HepG2 (cell line): ENCODE measurements at regions not wholly inside any gene's neighbourhood (a gene's known extent, or its start where the extent isn't known, plus 50 kb on each side); places are given as distances from the start of the nearest gene placed in this dataset.

Experiments
- ATAC-seq: fragments of 200-7000 bp; cut with Tn5 transposase; 3 replicates; pipeline ENCODE4 v1.9.1; 2020; ENCODE audit warnings: mild to moderate bottlenecking, moderate library complexity
- BruUV-seq: library from RNA; stranded (reverse); fragments of 400-500 nt; replicated peaks from 2 replicates; lab custom pipeline; 2021; lab: Mats Ljungman, UMichigan
- CTCF ChIA-PET: fragments of 300-600 bp; formaldehyde crosslinking; extraction: SDS; loops from one replicate; lab custom pipeline; 2021; ENCODE audit warnings: low total read pairs, inconsistent platforms, low intra/inter-chr PET ratio; lab: Yijun Ruan, JAX
- POLR2A ChIA-PET: fragments of 350-600 bp; sonication (Branson Sonifier 250); formaldehyde crosslinking; loops from one replicate; lab custom pipeline; 2020; ENCODE audit warnings: antibody characterized with exemption, inconsistent platforms; lab: Yijun Ruan, JAX
- DNase-seq: peaks from one replicate; pipeline ENCODE4 v3.0.0-alpha.2; 2015; ENCODE audit warnings: low spot score
- FAIRE-seq: peaks from 3 replicates; lab custom pipeline; 2011; peaks lifted over from hg19 to GRCh38; lab: Jason Lieb, UNC
- H2AFZ ChIP-seq: one replicate; pipeline ENCODE4 v1.6.1; 2011; ENCODE audit warnings: low read length, inconsistent platforms
- H3K27ac ChIP-seq: fragments of 300-600 bp; 3 replicates; pipeline ENCODE4 v1.8.0; 2011; ENCODE audit warnings: mixed run types, mild to moderate bottlenecking, mixed read lengths, low read length, inconsistent platforms; ENCODE audit not compliant: insufficient read depth; ENCODE audit errors: extremely low read length
- H3K27me3 ChIP-seq, 2 experiments: fragments of 200-600 bp in 1 of 2; 2 replicates in 1 of 2; 3 replicates in 1 of 2; pipeline versions ENCODE4 v1.6.0 to v1.8.0; 2011; ENCODE audit warnings: low read length in 2 of 2, mild to moderate bottlenecking in 2 of 2, moderate library complexity in 2 of 2, inconsistent platforms in 1 of 2; ENCODE audit not compliant: insufficient read depth in 2 of 2, control insufficient read depth in 1 of 2
- H3K36me3 ChIP-seq, 2 experiments: fragments of 200-600 bp in 1 of 2; replicated peaks in 1 of 2; 2 replicates in 1 of 2; 3 replicates in 1 of 2; pipeline versions ENCODE4 v1.5.1 to v1.8.0; 2011; ENCODE audit warnings: low read length in 2 of 2, inconsistent platforms in 1 of 2; ENCODE audit not compliant: insufficient read depth in 2 of 2, control insufficient read depth in 1 of 2
- H3K4me1 ChIP-seq: 2 replicates; pipeline ENCODE4 v1.5.1; 2012; ENCODE audit warnings: low read length, inconsistent platforms; ENCODE audit not compliant: insufficient read depth
- H3K4me2 ChIP-seq: 2 replicates; pipeline ENCODE4 v1.6.0; 2011; ENCODE audit warnings: low read depth, low read length, inconsistent platforms
- H3K4me3 ChIP-seq, 3 experiments: fragments of 200-600 bp in 1 of 3; sonication (generic), shearing (Covaris generic) in 1 of 3; replicated peaks in 1 of 3; 2 replicates each; pipeline ENCODE4 v1.5.1; 2011 to 2016; ENCODE audit warnings: low read length in 3 of 3, inconsistent platforms in 2 of 3, low read depth in 2 of 3, mild to moderate bottlenecking in 2 of 3, control low read depth in 1 of 3, mixed read lengths in 1 of 3; ENCODE audit not compliant: insufficient read depth in 1 of 3
- H3K79me2 ChIP-seq: one replicate; pipeline ENCODE4 v1.6.1; 2011; ENCODE audit warnings: low read length, inconsistent platforms; ENCODE audit not compliant: insufficient read depth
- H3K9ac ChIP-seq: 2 replicates; pipeline ENCODE4 v1.6.0; 2011; ENCODE audit warnings: mild to moderate bottlenecking, low read depth, low read length, inconsistent platforms; ENCODE audit not compliant: insufficient read depth
- H3K9me3 ChIP-seq: 2 replicates; pipeline ENCODE4 v1.5.1; 2012; ENCODE audit warnings: mild to moderate bottlenecking, low read length
- H4K20me1 ChIP-seq: 2 replicates; pipeline ENCODE4 v1.6.0; 2011; ENCODE audit warnings: inconsistent platforms, mild to moderate bottlenecking, low read length, moderate library complexity; ENCODE audit not compliant: insufficient read depth
- GFI1 ChIP-seq: sonication (generic); formaldehyde crosslinking; IDR thresholded peaks from 2 replicates; pipeline ENCODE4 v1.5.0; 2020; ENCODE audit warnings: missing genetic modification reagents, mild to moderate bottlenecking, borderline replicate concordance
- HDAC6 ChIP-seq: fragments of 200-600 bp; sonication (generic); IDR thresholded peaks from 2 replicates; pipeline ENCODE4 v1.7.0; 2017; ENCODE audit warnings: mild to moderate bottlenecking, antibody characterized with exemption, low read length, low read depth
- KDM5B ChIP-seq: sonication (generic); formaldehyde crosslinking; IDR thresholded peaks from 2 replicates; pipeline ENCODE4 v1.4.0; 2020; ENCODE audit warnings: missing genetic modification reagents, mild to moderate bottlenecking, borderline replicate concordance
- NFATC3 ChIP-seq: sonication (generic); formaldehyde crosslinking; IDR thresholded peaks from 2 replicates; pipeline ENCODE4 v1.5.1; 2020; ENCODE audit warnings: mild to moderate bottlenecking, missing genetic modification reagents
- NFKBIZ ChIP-seq: IDR thresholded peaks from 2 replicates; pipeline ENCODE4 v1.6.1; 2018; ENCODE audit warnings: missing genetic modification reagents, missing compliant biosample characterization
- PCBP2 ChIP-seq: fragments of 200-400 bp; formaldehyde crosslinking; optimal IDR thresholded peaks from 2 replicates; pipeline ENCODE3; 2018; ENCODE audit warnings: low read length, low read depth; ENCODE audit not compliant: poor library complexity, severe bottlenecking
- RELA ChIP-seq: sonication (generic); formaldehyde crosslinking; IDR thresholded peaks from 2 replicates; pipeline ENCODE4 v1.4.0; 2020; ENCODE audit warnings: missing genetic modification reagents
- ZNF570 ChIP-seq: sonication (generic); formaldehyde crosslinking; IDR thresholded peaks from 2 replicates; pipeline ENCODE4 v1.4.0; 2020; ENCODE audit warnings: mild to moderate bottlenecking, missing genetic modification reagents, borderline replicate concordance
- ZNF629 ChIP-seq: sonication (generic); formaldehyde crosslinking; conservative IDR thresholded peaks from 2 replicates; pipeline ENCODE4 v1.5.0; 2020; ENCODE audit warnings: missing genetic modification reagents
- WGBS: methylation state at CpG from one replicate; pipeline ENCODE4 v1.1.6; 2017; ENCODE audit warnings: low lambda C conversion rate; 5-methylcytosine and 5-hydroxymethylcytosine counted together
- in situ Hi-C: cut with HindIII; loops from 2 replicates; pipeline ENCODE4 v1.10.0; 2017; ENCODE audit warnings: low pct_unique_long_range_greater_than_20kb; ENCODE audit not compliant: extremely low pct_ligation_motif_present
- intact Hi-C: fragments of 100-400 bp; cut with micrococcal nuclease; formaldehyde crosslinking; loops from one replicate; pipeline ENCODE4 v1.10.0; 2022; ENCODE audit not compliant: unreplicated experiment
- TF ChIP-seq, protein P1 (sequence below): sonication (generic); formaldehyde crosslinking; IDR thresholded peaks from 2 replicates; pipeline ENCODE4 v1.8.1; 2022; ENCODE audit warnings: low read depth, mild to moderate bottlenecking, missing genetic modification reagents

DNA sequence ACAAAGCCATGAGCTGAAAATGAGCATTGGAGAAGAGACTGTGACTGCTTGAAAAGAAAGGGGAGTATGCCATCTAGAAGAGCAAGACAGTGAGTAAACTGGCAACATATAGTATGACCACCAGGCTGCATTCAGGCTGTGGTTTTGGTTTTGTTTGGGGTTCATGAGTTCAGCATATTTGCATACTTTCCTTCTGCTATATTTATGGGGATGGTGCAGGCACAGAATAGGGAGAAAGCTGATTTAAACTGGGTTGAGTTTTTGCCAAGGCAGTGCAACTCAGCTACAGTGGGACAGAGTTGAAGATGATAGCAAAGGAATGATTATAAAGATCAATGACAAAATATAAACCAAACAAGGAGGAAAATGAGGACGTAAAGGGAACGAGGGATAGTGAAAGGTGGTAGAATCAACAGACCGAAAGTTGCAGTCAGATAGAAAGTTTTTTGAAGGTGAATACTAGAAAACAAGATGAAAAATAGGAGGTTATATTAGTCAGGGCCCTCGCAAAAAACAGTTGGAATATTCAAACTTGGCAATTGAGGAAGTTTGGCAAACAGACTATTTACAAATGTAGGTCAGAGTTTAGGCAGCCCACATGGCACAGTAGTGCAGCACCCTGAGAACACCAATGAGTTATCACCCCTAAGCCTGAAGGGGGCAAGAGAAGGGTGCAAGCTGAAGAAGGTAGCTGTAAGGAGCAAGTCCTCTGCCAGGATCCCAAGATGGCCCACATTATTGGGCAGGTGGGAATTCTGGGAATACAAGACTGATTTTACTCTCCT is 114.8 kb upstream of the MAP9 start:
- H2AFZ ChIP-seq = no peak overlapping the region
- FAIRE-seq = no peak
- intact Hi-C loops = no loop called here
- ATAC-seq = no peak
- TF ChIP-seq KDM5B (CRISPR knock-in tag) (no peak), HDAC6 (no peak), ZNF570 (no peak)
- in situ Hi-C loops = no loop called here
- H3K36me3 ChIP-seq = no peaks in the 10 kb centered on the region
- DNase-seq = no peak
- CTCF ChIA-PET = no interaction called here
- no peaks in the 10 kb centered on the region for H3K9me3 ChIP-seq
- H3K4me2 ChIP-seq = no peak overlapping the region
- no peak overlapping the region for H3K27ac ChIP-seq
- 12% methylated on average over 4 of the region's 4 CpGs for WGBS
- no peak overlapping the region for H3K9ac ChIP-seq
- no peak overlapping the region for H3K4me3 ChIP-seq
- no peaks in the 10 kb centered on the region for H3K27me3 ChIP-seq
- H3K79me2 ChIP-seq = no peaks in the 10 kb centered on the region
- H4K20me1 ChIP-seq = no peaks in the 10 kb centered on the region
- POLR2A ChIA-PET = no interaction called here
- H3K4me1 ChIP-seq = no peaks in the 10 kb centered on the region
- BruUV-seq = no TSS peak

DNA sequence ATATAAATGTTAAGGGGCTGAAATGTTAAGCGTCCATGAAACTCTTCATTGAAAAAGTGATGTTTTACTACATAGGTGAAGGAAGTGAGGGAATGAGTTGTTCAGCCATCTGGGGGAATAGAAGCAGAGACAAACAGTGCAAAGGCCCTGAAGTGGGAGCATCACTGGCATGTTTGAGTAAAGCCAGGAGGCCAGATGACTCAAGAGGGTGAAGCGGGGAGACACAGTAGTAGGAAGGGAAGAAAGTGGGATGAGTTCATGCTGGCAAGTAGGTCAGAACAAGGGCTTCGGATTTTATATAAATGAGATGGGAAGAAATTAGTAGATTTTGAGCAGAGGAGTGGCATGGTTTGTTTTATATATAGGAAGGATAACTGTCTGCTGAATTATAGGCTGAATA is 112.5 kb upstream of the MAP9 start:
- ATAC-seq = no peak
- no peak for DNase-seq
- no peak overlapping the region for H3K4me3 ChIP-seq
- no peaks in the 10 kb centered on the region for H3K79me2 ChIP-seq
- H3K4me1 ChIP-seq = no peaks in the 10 kb centered on the region
- WGBS = 2% methylated on average over 3 of the region's 3 CpGs
- H3K27me3 ChIP-seq = no peaks in the 10 kb centered on the region
- no peak overlapping the region for H2AFZ ChIP-seq
- in situ Hi-C loops (no loop called here), intact Hi-C loops (no loop called here)
- ChIA-PET POLR2A (no interaction called here), CTCF (no interaction called here)
- no peak overlapping the region for H3K27ac ChIP-seq
- TF ChIP-seq NFKBIZ (CRISPR knock-in tag) (no peak), NFATC3 (CRISPR knock-in tag) (no peak), PCBP2 (no peak), RELA (CRISPR knock-in tag) (no peak), ZNF629 (CRISPR knock-in tag) (no peak), GFI1 (CRISPR knock-in tag) (no peak)
- TF ChIP-seq, protein P1, sequence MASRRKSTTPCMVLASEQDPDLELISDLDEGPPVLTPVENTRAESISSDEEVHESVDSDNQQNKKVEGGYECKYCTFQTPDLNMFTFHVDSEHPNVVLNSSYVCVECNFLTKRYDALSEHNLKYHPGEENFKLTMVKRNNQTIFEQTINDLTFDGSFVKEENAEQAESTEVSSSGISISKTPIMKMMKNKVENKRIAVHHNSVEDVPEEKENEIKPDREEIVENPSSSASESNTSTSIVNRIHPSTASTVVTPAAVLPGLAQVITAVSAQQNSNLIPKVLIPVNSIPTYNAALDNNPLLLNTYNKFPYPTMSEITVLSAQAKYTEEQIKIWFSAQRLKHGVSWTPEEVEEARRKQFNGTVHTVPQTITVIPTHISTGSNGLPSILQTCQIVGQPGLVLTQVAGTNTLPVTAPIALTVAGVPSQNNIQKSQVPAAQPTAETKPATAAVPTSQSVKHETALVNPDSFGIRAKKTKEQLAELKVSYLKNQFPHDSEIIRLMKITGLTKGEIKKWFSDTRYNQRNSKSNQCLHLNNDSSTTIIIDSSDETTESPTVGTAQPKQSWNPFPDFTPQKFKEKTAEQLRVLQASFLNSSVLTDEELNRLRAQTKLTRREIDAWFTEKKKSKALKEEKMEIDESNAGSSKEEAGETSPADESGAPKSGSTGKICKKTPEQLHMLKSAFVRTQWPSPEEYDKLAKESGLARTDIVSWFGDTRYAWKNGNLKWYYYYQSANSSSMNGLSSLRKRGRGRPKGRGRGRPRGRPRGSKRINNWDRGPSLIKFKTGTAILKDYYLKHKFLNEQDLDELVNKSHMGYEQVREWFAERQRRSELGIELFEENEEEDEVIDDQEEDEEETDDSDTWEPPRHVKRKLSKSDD = no peak
- H4K20me1 ChIP-seq = no peaks in the 10 kb centered on the region
- H3K9ac ChIP-seq = no peak overlapping the region
- no peaks in the 10 kb centered on the region for H3K9me3 ChIP-seq
- no peak overlapping the region for H3K4me2 ChIP-seq
- no peak for FAIRE-seq
- BruUV-seq = no TSS peak
- H3K36me3 ChIP-seq = no peaks in the 10 kb centered on the region
